ENCODE measurements at regions not wholly inside any gene's neighbourhood (a gene's known extent, or its start where the extent isn't known, plus 50 kb on each side); places are given as distances from the start of the nearest gene placed in this dataset.

GRCh38 chr1:221237587-221237986 is 358.3 kb downstream of the HLX start:
- Histone ChIP-seq H3K4me3 (no peak overlapping the region), H3K27me3 (no peaks in the 10 kb centered on the region), H3K36me3 (ENCODE audit: low read depth, missing control alignments) (no peaks in the 10 kb centered on the region), H3K9me3 (no peaks in the 10 kb centered on the region), H3K27ac (no peak overlapping the region), H3K4me1 (peaks cover 5% of the 10 kb centered on the region)
- intact Hi-C loops (cut with DNase I; ENCODE audit: low total_unique reads), result no loop called here
- no peak for DNase-seq
- 84 to 86% methylated on average over 3 of the region's 3 CpGs for WGBS, 2 donors
- no peak for TF ChIP-seq POLR2A (IDR thresholded peaks at IDR 0.05)
- TF ChIP-seq, protein P1, sequence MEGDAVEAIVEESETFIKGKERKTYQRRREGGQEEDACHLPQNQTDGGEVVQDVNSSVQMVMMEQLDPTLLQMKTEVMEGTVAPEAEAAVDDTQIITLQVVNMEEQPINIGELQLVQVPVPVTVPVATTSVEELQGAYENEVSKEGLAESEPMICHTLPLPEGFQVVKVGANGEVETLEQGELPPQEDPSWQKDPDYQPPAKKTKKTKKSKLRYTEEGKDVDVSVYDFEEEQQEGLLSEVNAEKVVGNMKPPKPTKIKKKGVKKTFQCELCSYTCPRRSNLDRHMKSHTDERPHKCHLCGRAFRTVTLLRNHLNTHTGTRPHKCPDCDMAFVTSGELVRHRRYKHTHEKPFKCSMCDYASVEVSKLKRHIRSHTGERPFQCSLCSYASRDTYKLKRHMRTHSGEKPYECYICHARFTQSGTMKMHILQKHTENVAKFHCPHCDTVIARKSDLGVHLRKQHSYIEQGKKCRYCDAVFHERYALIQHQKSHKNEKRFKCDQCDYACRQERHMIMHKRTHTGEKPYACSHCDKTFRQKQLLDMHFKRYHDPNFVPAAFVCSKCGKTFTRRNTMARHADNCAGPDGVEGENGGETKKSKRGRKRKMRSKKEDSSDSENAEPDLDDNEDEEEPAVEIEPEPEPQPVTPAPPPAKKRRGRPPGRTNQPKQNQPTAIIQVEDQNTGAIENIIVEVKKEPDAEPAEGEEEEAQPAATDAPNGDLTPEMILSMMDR (IDR thresholded peaks at IDR 0.05), result no peak

DNA sequence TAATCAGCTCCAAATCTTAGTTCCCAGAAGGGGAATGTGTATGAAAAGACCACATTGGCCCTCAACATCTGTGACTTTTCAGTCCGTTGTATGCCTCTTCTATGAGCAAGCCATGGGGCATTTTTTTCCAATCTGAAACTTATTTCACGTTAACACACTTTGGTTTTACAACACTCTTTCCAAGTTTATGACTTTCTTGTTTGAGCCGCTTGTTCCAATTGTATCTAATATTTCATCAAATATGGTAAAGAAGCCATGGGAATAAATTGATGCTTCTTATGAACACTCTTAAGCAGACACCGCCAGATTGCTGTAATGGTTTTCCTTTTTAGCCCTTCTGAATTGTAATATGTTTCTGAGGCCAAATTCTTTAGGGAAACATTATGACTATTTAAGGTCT is 359.9 kb downstream of the HLX start:
- no peaks in the 10 kb centered on the region for H3K36me3 ChIP-seq (ENCODE audit: low read depth, missing control alignments)
- WGBS, 2 donors, result 90 to 93% methylated on average over 4 of the region's 4 CpGs
- H3K27ac ChIP-seq, result no peak overlapping the region
- no peaks in the 10 kb centered on the region for H3K27me3 ChIP-seq
- H3K4me3 ChIP-seq, result no peak overlapping the region
- peaks cover 5% of the 10 kb centered on the region for H3K4me1 ChIP-seq
- intact Hi-C loops (cut with DNase I; ENCODE audit: low total_unique reads), result no loop called here
- DNase-seq, result no peak
- TF ChIP-seq, protein P1 (IDR thresholded peaks at IDR 0.05), result no peak
- no peak for TF ChIP-seq POLR2A (IDR thresholded peaks at IDR 0.05)
- no peaks in the 10 kb centered on the region for H3K9me3 ChIP-seq

DNA sequence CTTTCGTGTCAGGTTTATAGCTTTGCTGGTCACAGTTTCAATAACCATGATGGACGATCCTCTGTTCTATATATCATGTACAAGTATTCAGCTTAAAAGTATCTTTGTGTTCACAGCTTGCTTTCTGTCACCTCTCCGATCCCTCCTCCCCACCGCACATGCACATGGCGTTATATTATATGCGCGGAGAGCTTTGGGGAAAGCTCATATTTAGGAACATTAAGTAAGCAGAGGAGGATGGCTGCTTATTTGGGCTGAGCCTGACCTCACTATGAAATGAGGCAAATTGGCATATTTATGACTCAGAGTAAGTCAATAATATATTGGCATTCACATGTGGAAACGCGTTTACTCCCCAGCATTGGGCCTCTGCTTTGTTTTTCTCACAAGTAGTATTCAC is 360.5 kb downstream of the HLX start:
- Histone ChIP-seq H3K4me3 (no peak overlapping the region), H3K27me3 (no peaks in the 10 kb centered on the region), H3K9me3 (no peaks in the 10 kb centered on the region), H3K4me1 (peaks cover under 1% of the 10 kb centered on the region), H3K36me3 (ENCODE audit: low read depth, missing control alignments) (no peaks in the 10 kb centered on the region), H3K27ac (no peak overlapping the region)
- no peak for DNase-seq
- TF ChIP-seq, protein P1 (IDR thresholded peaks at IDR 0.05), result no peak
- no peak for TF ChIP-seq POLR2A (IDR thresholded peaks at IDR 0.05)
- 75 to 80% methylated on average over 9 of the region's 9 CpGs for WGBS, 2 donors
- intact Hi-C loops (cut with DNase I; ENCODE audit: low total_unique reads), result no loop called here

- no peaks in the 10 kb centered on the region for H3K36me3 ChIP-seq (ENCODE audit: low read depth, missing control alignments)
- no peak for DNase-seq
- no peaks in the 10 kb centered on the region for H3K9me3 ChIP-seq
- H3K27ac ChIP-seq, result no peak overlapping the region
- no peaks in the 10 kb centered on the region for H3K27me3 ChIP-seq
- TF ChIP-seq, protein P1 (IDR thresholded peaks at IDR 0.05), result no peak
- TF ChIP-seq POLR2A (IDR thresholded peaks at IDR 0.05), result no peak
- no peaks in the 10 kb centered on the region for H3K4me1 ChIP-seq
- H3K4me3 ChIP-seq, result no peak overlapping the region
- 53 to 61% methylated on average over 1 of the region's 1 CpG for WGBS, 2 donors
- intact Hi-C loops (cut with DNase I; ENCODE audit: low total_unique reads), result no loop called here
Observed at GRCh38 chr1:221240690-221241089, 361.4 kb downstream of the HLX start.

- no peaks in the 10 kb centered on the region for H3K27me3 ChIP-seq
- 84 to 91% methylated on average over 1 of the region's 1 CpG for WGBS, 2 donors
- H3K4me1 ChIP-seq, result no peaks in the 10 kb centered on the region
- no peak for DNase-seq
- TF ChIP-seq, protein P1 (IDR thresholded peaks at IDR 0.05), result no peak
- TF ChIP-seq POLR2A (IDR thresholded peaks at IDR 0.05), result no peak
- no peaks in the 10 kb centered on the region for H3K9me3 ChIP-seq
- H3K27ac ChIP-seq, result no peak overlapping the region
- no peak overlapping the region for H3K4me3 ChIP-seq
- intact Hi-C loops (cut with DNase I; ENCODE audit: low total_unique reads), result no loop called here
- no peaks in the 10 kb centered on the region for H3K36me3 ChIP-seq (ENCODE audit: low read depth, missing control alignments)
Observed at GRCh38 chr1:221241157-221241556, 361.9 kb downstream of the HLX start.

All from testis (tissue), 2 donors.